GM12891 (cell line): ENCODE measurements at regions not wholly inside any gene's neighbourhood (a gene's known extent, or its start where the extent isn't known, plus 50 kb on each side); places are given as distances from the start of the nearest gene placed in this dataset.

Experiments used
- POLR2A ChIP-seq: IDR thresholded peaks from 2 replicates; pipeline ENCODE4 v1.6.1; 2011; ENCODE audit warnings: low read depth, low read length, control low read depth
- POLR2AphosphoS5 ChIP-seq: IDR thresholded peaks from 2 replicates; pipeline ENCODE4 v1.6.1; 2011; ENCODE audit warnings: low read depth, low read length, control low read depth
- TAF1 ChIP-seq: IDR thresholded peaks from 2 replicates; pipeline ENCODE4 v1.6.1; 2011; ENCODE audit warnings: low read depth, low read length, control low read depth

DNA sequence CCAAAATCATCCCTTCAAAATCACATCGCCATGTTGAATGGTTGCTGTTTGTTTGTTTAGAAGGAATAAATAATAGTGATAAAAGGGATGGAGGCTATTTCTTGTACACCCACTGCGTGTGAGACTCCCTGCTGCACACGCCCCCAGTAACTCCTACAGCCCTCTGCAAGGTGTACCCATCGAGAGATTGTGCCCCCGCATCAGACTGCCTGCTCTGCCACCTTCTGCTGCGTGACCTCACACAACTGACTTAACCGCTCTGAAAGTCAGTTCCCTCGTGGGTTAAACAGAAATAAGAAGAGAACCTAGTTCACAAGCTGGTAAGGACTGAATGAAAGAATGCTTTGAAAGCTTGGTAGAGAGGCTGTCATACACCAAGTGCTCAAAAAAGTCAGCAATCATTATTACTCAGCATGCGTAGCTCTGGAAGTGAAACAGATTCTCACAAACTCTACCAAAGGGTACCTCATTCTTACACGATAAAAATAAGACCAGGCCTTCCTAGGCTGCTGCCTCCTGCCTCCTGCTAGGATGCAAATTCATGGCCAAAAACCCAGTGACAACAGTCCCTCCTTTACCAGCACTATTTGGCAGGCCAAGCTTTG is 147.1 kb downstream of the CPEB2 start:
- TF ChIP-seq POLR2AphosphoS5 (no peak), TAF1 (no peak), POLR2A (no peak)
